ENCODE measurements at regions not wholly inside any gene's neighbourhood (a gene's known extent, or its start where the extent isn't known, plus 50 kb on each side); places are given as distances from the start of the nearest gene placed in this dataset.

DNA sequence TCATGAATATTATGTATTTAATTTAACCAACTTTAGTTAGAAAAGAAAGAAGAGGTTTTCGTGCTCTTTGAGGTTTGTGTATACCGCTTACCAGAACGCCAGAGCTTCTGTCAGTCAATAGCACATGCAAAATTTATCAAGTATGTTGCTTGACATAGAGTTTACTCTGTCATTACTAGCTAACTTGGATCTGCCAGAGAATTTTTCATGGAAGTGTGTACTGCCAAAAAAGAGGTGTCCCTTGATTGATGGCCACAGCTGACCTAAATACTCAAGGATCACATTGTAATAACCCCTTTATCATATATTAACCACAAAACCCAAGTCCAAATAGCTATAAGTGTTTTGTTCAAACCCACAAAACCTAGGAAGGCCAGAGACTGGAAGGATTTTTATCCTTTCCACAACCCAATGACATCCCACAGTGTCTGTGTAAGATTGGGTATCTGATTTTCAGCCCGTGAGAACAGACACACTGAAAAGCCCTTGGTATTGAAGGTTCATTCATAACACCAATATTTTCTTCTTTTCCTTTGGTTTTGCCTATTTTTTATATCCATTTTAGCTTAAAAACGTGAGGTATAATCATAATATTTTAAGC, 194.0 kb upstream of the EYA4 start:
- Histone ChIP-seq H3K4me3 (no peak overlapping the region), H3K9me3 (no peaks in the 10 kb centered on the region), H3K36me3 (no peaks in the 10 kb centered on the region), H3K4me1 (no peaks in the 10 kb centered on the region), H3K27me3 (no peaks in the 10 kb centered on the region), H3K27ac (peak overlapping the region; percentile 22 to 75)
- DNase-seq (ENCODE audit: low spot score) = no peak
- TF ChIP-seq, protein P1, sequence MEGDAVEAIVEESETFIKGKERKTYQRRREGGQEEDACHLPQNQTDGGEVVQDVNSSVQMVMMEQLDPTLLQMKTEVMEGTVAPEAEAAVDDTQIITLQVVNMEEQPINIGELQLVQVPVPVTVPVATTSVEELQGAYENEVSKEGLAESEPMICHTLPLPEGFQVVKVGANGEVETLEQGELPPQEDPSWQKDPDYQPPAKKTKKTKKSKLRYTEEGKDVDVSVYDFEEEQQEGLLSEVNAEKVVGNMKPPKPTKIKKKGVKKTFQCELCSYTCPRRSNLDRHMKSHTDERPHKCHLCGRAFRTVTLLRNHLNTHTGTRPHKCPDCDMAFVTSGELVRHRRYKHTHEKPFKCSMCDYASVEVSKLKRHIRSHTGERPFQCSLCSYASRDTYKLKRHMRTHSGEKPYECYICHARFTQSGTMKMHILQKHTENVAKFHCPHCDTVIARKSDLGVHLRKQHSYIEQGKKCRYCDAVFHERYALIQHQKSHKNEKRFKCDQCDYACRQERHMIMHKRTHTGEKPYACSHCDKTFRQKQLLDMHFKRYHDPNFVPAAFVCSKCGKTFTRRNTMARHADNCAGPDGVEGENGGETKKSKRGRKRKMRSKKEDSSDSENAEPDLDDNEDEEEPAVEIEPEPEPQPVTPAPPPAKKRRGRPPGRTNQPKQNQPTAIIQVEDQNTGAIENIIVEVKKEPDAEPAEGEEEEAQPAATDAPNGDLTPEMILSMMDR (IDR thresholded peaks at IDR 0.05) = no peak

DNA sequence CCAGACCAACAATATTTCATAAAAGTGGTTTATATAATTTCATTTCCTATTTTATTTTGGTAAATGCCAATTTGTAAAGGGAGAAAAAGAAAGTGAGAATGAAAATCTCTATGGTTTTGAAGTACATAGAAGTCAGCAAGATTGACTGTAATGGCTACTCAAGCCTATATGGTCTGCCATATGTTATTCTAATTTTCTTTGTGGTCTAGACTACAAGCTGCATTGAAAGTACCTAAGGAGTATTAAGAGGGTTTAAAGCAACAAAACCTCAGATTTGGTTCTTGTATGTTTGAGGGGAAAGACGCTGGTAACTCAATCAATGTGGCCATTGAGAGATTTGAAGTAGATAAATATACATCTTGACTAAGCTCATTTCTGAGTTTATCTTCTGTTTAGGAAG, 193.5 kb upstream of the EYA4 start:
- H3K4me1 ChIP-seq = no peaks in the 10 kb centered on the region
- no peak overlapping the region for H3K4me3 ChIP-seq
- peak overlapping the region; percentile 22 to 75 for H3K27ac ChIP-seq
- H3K36me3 ChIP-seq = no peaks in the 10 kb centered on the region
- H3K9me3 ChIP-seq = no peaks in the 10 kb centered on the region
- H3K27me3 ChIP-seq = no peaks in the 10 kb centered on the region
- DNase-seq (ENCODE audit: low spot score) = no peak
- TF ChIP-seq, protein P1 (IDR thresholded peaks at IDR 0.05) = no peak

DNA sequence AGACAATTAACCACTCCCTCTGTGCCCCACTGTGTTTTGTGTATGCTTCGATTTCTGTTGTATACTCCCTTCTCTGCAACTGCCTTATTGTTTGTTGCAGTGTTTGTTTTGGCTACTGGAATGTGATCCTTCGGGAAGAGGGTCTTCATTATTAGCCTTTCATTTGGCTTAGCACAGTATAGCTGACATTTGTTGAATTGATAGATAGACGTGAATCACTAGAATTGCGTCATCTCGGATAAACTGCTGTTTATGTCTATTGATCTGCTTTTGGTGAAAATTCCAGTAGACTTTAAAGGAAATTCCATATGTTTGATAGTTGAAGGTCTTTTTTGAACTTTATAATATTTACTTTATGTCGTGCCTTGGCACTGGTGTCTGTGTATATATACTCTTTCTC, 189.9 kb upstream of the EYA4 start:
- H3K9me3 ChIP-seq = no peaks in the 10 kb centered on the region
- TF ChIP-seq, protein P1 (IDR thresholded peaks at IDR 0.05) = no peak
- no peaks in the 10 kb centered on the region for H3K36me3 ChIP-seq
- H3K27ac ChIP-seq = no peak overlapping the region
- no peak overlapping the region for H3K4me3 ChIP-seq
- no peak for DNase-seq (ENCODE audit: low spot score)
- H3K27me3 ChIP-seq = no peaks in the 10 kb centered on the region
- H3K4me1 ChIP-seq = peaks cover 0 to 12% of the 10 kb centered on the region in 2 donors

DNA sequence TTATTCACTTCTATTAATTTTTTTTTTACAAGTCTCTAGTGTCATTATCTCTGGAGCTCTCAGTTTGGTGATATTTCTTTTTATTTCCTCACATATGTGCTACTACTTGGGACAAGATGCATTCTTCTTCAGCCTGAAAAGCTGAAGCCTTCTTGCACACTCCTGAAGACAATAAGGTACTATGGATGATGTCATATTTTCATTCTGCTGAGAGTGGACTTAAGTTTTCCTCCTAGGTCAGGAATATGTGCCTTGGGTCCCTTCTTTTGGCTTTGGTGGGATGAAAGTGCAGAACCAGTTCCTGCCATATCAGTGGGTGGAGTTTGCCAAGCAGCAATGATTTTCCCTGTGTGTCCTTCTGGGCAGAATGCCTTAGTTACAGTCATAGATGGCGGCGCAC, 188.7 kb upstream of the EYA4 start:
- DNase-seq (ENCODE audit: low spot score) = no peak
- Histone ChIP-seq H3K36me3 (no peaks in the 10 kb centered on the region), H3K27ac (peak overlapping the region in 1 of 2 donors; percentile 3), H3K4me3 (no peak overlapping the region), H3K27me3 (no peaks in the 10 kb centered on the region), H3K9me3 (no peaks in the 10 kb centered on the region), H3K4me1 (peaks cover 0 to 12% of the 10 kb centered on the region in 2 donors)
- TF ChIP-seq, protein P1 (IDR thresholded peaks at IDR 0.05) = no peak

DNA sequence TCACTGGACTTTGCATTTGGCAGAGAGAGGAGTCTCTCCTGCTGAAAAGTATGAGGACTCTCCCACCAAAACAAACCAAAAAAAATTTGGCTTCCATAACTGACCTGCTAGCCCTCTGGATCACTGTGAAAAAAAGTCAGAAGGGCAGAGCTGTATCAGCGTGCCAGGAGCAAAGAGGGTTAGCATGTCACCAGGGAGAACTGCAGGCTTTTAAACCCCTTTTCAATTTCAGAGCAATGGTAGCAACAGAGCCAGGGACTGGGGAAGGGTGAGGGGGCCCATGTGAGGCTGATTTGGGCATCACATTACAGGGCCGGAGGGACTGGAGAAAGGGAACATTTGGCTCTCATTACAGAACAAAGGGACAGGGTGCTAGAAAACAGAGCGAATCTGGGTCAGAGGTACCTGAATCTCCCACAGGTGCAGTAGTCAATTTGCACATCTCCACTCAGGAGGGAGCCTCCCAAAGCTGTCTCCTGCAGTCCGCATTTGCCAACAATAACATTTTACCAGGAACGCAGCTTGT, 185.7 kb upstream of the EYA4 start:
- Histone ChIP-seq H3K4me3 (no peak overlapping the region), H3K36me3 (no peaks in the 10 kb centered on the region), H3K27me3 (no peaks in the 10 kb centered on the region), H3K9me3 (no peaks in the 10 kb centered on the region), H3K4me1 (peaks cover 0 to 12% of the 10 kb centered on the region in 2 donors), H3K27ac (peak overlapping the region; percentile 46 to 74)
- TF ChIP-seq, protein P1 (IDR thresholded peaks at IDR 0.05) = no peak
- DNase-seq (ENCODE audit: low spot score) = no peak

DNA sequence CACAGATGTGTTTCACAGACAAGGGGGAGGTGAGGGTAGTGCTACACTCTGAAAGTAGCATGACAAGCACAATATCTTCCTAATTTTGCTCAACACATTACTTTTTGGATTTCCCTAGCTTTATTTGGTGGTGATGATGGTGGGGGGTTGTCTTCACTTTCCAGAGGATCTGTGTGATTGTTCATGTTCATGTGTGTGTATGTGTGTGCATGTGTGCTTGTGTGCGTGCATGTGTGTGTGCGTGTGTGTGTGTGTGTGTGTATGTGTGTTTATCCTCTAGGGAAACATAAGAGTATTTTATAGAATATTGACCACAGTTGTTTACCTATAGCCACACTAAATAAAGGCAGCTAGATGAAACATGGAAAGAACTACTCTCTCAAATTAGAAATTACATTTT, 183.8 kb upstream of the EYA4 start:
- DNase-seq (ENCODE audit: low spot score) = no peak
- Histone ChIP-seq H3K4me3 (no peak overlapping the region), H3K27ac (peak overlapping the region; percentile 28 to 74), H3K36me3 (no peaks in the 10 kb centered on the region), H3K9me3 (no peaks in the 10 kb centered on the region), H3K4me1 (peaks cover 0 to 13% of the 10 kb centered on the region in 2 donors), H3K27me3 (no peaks in the 10 kb centered on the region)
- TF ChIP-seq, protein P1 (IDR thresholded peaks at IDR 0.05) = no peak
